ENCODE measurements at regions not wholly inside any gene's neighbourhood (a gene's known extent, or its start where the extent isn't known, plus 50 kb on each side); places are given as distances from the start of the nearest gene placed in this dataset.

- TF ChIP-seq EZH2 (IDR thresholded peaks at IDR 0.05; ENCODE audit: borderline replicate concordance, low read depth, low read length, severe bottlenecking), result no peak
- no peak for TF ChIP-seq CTCF (IDR thresholded peaks at IDR 0.05; ENCODE audit: borderline replicate concordance, extremely low read depth, low read length, poor library complexity, severe bottlenecking)
These were observed 1046.0 kb downstream of the MRPL39 start for GRCh38 chr21:24561291-24561690.

All from DND-41 (cell line).